Kidney tubule cell (primary cell): ENCODE measurements at regions not wholly inside any gene's neighbourhood (a gene's known extent, or its start where the extent isn't known, plus 50 kb on each side); places are given as distances from the start of the nearest gene placed in this dataset.
"Not testable (repeated sequence)": the region's sequence is repeated elsewhere in the genome, so short reads cannot be mapped to it uniquely, and the experiment has no call there.

Experiments used
- DNase-seq: peaks from one replicate; pipeline ENCODE4 v3.0.0-alpha.2; 2018; ENCODE audit warnings: low spot score

- DNase-seq = no peak
These were observed 110.9 kb upstream of the CSNK1A1L start for GRCh38 chr13:37216331-37216730.

GRCh38 chr13:37212826-37213225 lies 107.4 kb upstream of the CSNK1A1L start:
- DNase-seq = no peak

- DNase-seq = no peak
These were observed 106.0 kb upstream of the CSNK1A1L start for GRCh38 chr13:37211487-37211886.

GRCh38 chr13:37209621-37210580 lies 104.4 kb upstream of the CSNK1A1L start:
- no peak for DNase-seq

GRCh38 chr13:37207691-37208451 lies 102.4 kb upstream of the CSNK1A1L start:
- no peak for DNase-seq

GRCh38 chr13:37202264-37202663 lies 96.8 kb upstream of the CSNK1A1L start:
- no peak for DNase-seq

GRCh38 chr13:37201081-37201480 lies 95.6 kb upstream of the CSNK1A1L start:
- no peak for DNase-seq

GRCh38 chr13:37198629-37199028 lies 93.2 kb upstream of the CSNK1A1L start:
- no peak for DNase-seq

GRCh38 chr13:37195621-37196020 lies 90.2 kb upstream of the CSNK1A1L start:
- no peak for DNase-seq

- DNase-seq = no peak
These were observed 89.0 kb upstream of the CSNK1A1L start for GRCh38 chr13:37194428-37194861.

- no peak for DNase-seq
These were observed 87.5 kb upstream of the CSNK1A1L start for GRCh38 chr13:37192956-37193355.

- DNase-seq = no peak
These were observed 82.2 kb upstream of the CSNK1A1L start for GRCh38 chr13:37187621-37188020.

GRCh38 chr13:37187105-37187504 lies 81.6 kb upstream of the CSNK1A1L start:
- DNase-seq = no peak

- DNase-seq = no peak
These were observed 76.2 kb upstream of the CSNK1A1L start for GRCh38 chr13:37181620-37182019.

- no peak for DNase-seq
These were observed 74.2 kb upstream of the CSNK1A1L start for GRCh38 chr13:37179645-37180044.

GRCh38 chr13:37177125-37177524 lies 71.7 kb upstream of the CSNK1A1L start:
- no peak for DNase-seq

- no peak for DNase-seq
These were observed 70.5 kb upstream of the CSNK1A1L start for GRCh38 chr13:37175996-37176395.

- DNase-seq = no peak
These were observed 67.8 kb upstream of the CSNK1A1L start for GRCh38 chr13:37173214-37173613.

- not testable (repeated sequence) for DNase-seq
These were observed 66.8 kb upstream of the CSNK1A1L start for GRCh38 chr13:37172226-37172625.

GRCh38 chr13:37168926-37169325 lies 63.5 kb upstream of the CSNK1A1L start:
- no peak for DNase-seq

- DNase-seq = no peak
These were observed 62.7 kb upstream of the CSNK1A1L start for GRCh38 chr13:37168151-37168550.

- DNase-seq = no peak
These were observed 59.2 kb upstream of the CSNK1A1L start for GRCh38 chr13:37164635-37165034.

- no peak for DNase-seq
These were observed 58.3 kb upstream of the CSNK1A1L start for GRCh38 chr13:37163641-37164265.
